ENCODE measurements at regions not wholly inside any gene's neighbourhood (a gene's known extent, or its start where the extent isn't known, plus 50 kb on each side); places are given as distances from the start of the nearest gene placed in this dataset.
"Not testable (repeated sequence)": the region's sequence is repeated elsewhere in the genome, so short reads cannot be mapped to it uniquely, and the experiment has no call there.

DNA sequence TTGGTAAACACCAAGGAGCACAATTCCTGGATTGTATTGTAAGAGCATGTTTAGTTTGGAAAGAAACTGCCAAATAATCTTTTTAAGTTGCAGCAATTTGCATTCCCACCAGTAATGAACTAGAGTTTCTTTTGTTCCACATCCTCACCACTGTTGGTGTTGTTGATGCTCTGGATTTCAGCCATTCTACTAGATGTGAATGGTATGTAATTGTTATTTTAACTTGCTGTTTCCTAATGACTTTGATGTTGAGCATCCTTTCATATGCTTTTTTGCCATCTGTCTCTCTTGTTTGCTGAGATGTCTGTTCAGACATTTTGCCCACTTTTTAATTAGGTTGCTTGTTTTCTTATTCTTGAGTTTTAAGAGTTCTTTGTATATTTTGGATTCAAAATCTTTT, 1654.1 kb downstream of the GRIK2 start:
- no peak for DNase-seq (ENCODE audit: low spot score)

DNA sequence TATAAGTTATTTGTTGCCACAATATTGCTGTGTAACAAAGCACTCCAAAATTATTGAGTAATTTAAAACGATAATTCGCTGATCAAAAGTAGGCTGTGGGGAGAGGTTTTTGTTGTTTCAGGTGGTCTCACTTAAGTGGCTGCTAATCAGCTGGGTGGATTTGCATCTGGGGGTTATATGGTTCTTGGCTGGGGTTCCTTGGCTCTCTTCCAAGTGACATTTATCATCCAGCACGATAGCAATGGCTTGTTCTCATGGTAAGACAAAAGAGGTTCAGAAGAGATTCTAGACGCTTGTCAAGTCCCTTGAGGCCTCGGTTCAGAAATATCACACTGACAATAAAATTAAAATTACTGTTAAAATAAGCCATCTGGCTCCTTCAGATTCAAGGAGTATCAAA, 1648.8 kb downstream of the GRIK2 start:
- DNase-seq (ENCODE audit: low spot score): no peak

DNA sequence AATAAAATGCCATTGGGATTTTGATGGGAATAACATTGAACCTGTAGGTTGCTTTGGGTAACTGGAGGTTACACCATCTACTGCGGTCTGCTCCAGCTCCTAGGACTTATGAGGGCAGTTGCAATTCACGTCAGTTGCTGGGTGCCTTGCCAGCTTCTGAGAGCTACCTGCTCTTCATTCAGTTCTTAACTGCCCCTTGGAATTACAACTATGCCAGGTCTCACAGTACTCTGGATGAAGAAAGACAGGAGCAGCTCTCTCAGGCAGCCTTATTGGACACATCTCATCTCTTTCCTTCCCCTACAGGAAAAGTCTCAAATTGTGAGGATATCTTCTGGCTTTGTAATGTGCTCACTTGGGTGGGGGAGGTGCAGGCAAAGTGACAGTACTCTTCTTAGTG, 1643.3 kb downstream of the GRIK2 start:
- DNase-seq (ENCODE audit: low spot score): no peak

DNA sequence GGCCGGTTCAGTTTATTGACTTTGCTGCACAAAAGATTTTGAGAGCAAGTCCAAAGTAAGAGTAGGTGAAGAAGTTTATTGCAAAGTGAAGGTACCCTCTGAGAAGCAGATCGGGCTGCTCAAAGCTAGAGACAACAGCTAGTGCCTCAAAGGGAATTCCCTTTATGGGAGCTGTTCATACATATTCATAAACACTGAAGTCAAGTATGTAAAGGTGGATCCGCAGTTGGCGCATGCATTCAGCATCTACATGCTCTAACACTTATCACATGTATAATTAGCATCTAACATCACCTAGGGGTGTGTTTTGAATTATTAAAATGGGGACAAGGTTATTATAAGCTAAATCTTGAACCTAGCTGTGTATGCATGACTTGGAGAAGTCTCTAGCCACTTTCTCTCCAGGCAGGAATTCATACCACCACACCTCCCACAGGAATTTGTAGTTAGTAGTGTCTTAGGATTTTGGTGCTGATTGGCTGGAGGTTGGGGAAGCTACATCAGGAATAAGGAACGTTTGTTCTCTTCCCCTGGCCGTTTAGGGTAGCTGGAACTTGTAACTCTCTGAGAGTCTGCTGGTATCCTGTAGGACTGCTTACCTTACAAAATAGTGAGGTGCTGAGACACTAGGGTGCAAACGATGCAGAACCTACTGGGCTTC, 1633.9 kb downstream of the GRIK2 start:
- no peak for DNase-seq (ENCODE audit: low spot score)

DNA sequence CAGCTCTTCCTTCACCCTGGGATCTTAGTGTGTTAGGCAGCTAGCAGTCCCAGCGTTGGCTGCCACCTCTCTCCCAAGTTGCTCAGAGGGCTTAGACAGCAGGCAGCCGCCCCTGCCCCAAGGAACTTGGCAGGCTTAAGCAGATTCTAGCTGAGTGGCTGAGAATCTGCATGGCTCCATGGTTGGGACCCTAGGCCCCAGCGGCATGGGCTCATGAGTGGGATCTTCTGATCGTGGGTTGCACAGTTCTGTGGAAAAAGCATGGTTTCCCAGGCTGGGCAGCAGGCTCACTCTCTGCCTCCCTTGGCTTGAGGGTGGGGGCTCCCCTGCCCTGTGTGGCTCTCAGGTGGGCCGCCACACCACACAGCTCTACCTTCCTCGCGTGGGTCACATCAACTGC, 1624.9 kb downstream of the GRIK2 start:
- no peak for DNase-seq (ENCODE audit: low spot score)

DNA sequence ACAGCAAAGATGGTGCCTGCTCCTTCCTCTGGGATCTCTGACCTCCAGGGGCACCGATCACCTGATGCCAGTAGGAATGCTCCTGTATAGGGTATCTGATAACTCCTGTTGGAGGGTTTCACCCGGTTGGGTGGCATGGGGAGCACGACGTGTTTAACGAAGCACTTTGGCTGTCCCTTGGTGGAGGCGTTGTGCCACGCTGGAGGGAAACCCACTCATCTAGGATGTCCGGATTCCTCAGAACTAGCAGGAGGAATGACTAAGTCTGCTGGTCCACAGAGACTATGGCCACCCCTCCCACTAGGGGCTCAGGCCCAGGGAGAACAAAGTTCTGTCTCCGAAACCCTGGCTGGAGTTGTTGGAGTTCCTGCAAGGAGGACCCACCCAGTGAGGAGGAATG, 1624.4 kb downstream of the GRIK2 start:
- no peak for DNase-seq (ENCODE audit: low spot score)

DNA sequence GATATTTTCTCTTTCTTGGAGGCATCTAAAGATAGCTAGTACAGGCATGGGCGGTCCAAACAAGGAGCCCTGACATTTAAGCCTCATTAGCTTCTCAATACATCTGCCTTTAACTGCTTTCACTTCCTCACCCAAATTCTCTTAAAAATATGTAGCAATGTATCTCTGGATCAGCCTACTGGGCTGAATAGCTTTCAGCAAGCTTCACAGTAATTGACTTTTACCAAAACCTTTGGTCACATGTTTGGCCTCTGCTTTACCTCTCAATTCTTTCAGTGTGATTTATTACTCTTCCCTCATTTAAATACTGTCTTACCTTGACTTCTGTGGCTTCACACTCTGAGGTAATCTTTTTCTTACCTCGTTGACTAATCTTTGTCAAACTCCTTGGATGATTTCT, 1618.1 kb downstream of the GRIK2 start:
- no peak for DNase-seq (ENCODE audit: low spot score)

DNA sequence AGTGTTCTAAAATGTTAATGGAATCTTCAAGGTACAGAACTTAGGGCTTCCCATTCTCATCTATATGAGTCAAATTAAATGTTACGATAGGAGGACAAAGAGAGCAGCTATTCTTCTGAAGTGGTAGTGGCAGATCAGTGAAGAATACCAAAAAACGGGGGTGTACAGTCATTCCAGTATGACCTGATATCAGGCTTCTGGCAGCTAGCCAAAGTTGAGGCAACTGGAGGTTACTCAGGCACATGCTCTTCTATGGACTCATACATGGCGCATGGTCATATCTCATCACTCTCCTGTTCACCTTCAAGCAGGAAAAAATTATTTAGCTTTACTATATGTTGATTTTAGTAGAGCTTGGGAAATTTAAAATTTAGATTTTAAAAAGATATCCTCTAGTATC, 1608.8 kb downstream of the GRIK2 start:
- DNase-seq (ENCODE audit: low spot score): no peak

DNA sequence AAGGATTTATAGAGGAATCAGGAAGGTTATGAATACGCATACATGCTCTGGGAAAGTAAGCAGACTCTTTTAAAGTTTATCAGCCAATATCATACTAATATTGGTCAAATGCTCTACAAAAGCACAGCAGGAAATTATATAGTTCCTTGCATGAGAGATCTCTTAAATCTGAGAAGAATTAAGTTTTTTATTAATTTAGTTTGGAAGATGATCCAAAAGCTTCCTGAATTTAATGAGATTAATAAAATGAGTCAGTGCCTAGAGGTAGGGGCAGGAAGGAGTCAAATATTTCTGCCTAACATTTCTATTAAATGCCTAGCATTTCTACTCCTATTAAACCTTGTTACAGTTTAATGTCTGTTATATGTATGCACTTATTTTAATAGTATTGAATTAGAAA, 1608.2 kb downstream of the GRIK2 start:
- no peak for DNase-seq (ENCODE audit: low spot score)

DNA sequence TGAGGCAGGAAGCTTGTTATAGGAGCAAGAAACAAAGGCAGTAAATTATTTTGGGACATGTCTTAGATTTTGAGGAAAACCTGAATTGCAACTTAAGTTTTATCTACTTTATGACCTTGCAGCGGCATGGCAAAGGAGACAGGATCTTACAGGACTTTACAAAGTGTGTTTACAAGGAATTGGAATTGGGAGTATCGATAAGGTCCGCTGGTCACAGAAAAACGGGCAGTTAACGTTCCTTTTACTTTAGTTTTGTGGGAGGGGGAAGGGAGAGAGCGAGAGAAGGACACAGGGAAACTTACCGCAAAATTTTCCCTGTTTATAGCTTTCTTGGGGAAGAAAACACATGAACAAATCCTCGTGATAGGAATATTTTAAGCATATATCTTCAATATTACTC, 1607.2 kb downstream of the GRIK2 start:
- no peak for DNase-seq (ENCODE audit: low spot score)

DNA sequence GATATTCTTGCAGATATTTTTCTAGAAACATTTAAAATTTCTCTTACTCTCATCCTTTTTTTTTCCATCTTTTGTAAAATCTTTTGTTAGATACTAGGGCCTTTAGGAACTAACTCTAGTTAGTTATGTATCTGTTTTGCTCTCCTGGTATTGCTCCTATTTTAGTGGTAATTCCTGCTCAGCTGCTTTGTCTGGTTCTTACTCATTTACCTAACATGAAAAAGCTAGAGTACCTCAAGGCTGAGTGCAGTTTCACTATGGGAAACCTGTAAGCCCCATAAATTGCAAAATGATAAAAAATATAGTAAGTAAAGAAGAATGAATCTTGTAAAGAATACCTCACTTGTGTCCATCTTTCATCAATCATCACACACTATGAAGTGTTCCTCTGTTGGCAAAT, 1602.0 kb downstream of the GRIK2 start:
- DNase-seq (ENCODE audit: low spot score): no peak

DNA sequence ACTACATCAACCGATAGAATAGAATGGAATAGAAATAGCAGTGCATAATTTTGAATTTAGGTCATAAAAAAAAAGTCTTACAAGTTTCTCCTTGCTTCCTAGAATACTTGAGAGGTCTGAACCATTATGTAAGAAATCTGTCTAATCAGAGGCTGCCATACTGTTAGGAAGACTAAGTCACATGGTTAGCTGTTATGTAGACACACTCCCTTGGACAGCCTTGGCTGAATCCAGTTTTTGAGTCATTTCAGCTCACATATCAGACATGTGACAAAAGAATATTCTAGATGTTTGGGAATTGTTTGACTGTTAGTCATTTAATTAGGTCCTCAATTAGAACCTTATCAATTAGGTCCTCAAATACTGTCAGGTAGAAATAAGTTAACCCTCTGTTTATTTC, 1601.4 kb downstream of the GRIK2 start:
- DNase-seq (ENCODE audit: low spot score): no peak

DNA sequence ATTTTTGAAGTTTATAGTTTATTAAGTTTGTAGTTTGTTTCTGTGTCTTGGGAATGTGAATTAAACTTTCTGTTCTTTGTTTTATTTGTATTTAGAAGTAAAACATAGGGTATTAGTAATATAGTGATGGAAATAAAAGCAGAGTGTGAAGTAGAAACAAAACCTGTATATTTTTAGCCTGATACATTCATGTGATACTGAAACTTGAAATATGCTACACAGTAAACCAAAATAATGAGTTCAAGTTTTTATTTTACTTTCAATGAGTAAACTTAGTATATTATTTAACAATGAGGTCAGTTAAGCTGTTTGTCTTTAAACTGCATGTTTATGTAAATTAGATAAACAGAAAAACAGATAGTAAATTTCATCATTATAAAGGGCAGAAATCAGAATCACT, 1592.6 kb downstream of the GRIK2 start:
- no peak for DNase-seq (ENCODE audit: low spot score)

DNA sequence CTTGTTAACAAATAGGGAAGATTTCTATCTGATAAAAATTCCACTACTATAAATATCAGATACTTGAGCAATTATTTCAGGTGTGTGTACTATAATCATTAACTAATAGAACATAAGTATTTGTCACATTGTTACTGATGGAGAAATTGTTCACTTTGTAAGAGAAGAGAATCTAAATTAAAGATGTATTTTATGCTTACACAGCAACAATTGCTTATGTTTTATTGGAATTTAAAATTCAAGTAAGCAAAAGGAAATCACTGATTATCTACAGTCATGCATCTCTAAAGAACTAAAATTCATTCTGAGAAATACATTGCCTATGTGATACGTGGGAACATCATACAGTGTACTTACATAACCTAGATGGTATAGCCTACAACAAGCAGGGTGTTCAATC, 1590.8 kb downstream of the GRIK2 start:
- no peak for DNase-seq (ENCODE audit: low spot score)

DNA sequence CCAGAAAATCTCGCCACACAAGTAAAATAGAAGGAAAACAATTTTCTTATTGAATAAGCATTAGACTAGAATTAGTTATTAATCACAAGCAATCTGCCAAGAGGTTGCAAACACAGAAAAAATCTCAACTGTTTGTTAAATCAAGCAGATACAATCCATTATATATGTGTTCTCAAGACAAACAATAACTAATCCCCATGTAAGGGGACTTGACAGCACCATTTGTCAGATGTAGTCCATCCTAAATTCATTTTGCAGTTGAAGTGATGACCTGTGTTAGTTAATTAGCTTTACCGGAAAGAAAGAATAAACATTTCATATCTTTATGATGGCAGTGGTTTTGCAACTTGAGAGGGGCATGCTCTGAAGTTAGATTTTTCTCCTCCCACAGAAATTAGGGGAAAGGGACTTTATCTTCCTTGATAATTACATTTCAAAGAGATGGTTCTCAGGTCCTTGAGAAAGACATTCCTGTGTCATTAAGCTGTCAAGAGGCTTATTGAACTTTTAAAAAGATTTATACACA, 1588.0 kb downstream of the GRIK2 start:
- DNase-seq (ENCODE audit: low spot score): no peak

DNA sequence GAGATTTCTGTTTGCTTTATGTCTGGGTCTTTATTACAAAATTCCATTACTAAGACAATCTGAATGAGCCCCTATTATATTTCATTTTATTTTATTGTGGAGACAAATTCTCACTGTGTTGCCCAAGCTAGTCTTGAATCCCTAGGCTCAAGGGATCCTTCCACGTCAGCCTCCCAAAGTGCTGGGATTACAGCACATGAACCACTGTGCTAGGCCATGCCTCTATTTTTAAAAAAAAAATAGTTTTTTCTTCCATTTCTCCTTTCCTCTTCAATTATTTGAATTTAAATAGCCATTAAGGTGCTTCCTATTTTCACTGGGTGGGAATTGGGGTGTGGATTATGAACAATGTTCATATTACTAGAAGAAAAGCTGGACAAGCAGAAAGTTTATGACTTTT, 1587.4 kb downstream of the GRIK2 start:
- DNase-seq (ENCODE audit: low spot score): no peak

DNA sequence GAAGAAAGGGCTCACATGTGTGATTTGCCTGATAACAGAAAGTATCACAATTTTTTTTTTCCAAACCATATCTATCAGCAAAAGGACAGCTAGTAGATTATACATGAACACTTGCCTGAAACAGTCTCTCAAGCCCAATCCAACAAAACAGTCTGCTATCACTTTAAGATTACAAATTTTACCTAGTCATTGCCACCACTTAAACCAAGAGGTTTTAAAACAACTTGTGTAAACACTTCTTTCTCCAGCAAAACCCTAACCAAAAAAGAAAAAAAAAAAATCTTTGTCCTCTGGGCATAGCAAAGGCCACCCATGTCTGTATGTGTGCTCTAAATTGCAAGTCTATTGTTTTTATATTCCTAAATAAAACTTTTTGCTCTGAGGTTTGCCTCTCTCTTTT, 1568.4 kb downstream of the GRIK2 start:
- DNase-seq (ENCODE audit: low spot score): no peak

DNA sequence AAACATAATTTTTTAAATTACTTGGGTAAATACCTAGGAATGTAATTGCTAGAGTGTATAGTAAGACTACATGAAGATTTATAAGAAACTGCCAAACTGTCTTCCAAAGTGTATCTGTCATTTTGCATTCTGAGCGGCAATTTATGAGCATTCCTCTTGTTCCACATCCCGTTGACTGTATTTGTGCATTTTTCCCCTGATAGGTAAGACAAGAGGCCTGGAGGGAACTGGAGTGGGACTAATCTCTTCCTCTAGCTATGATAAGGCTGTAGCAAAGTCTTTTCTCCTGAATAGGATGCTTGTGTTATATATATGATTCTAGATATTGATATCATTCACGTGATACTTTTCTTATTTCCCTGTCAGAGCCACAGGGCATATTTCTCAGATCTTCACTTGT, 1557.5 kb downstream of the GRIK2 start:
- DNase-seq (ENCODE audit: low spot score): no peak

DNA sequence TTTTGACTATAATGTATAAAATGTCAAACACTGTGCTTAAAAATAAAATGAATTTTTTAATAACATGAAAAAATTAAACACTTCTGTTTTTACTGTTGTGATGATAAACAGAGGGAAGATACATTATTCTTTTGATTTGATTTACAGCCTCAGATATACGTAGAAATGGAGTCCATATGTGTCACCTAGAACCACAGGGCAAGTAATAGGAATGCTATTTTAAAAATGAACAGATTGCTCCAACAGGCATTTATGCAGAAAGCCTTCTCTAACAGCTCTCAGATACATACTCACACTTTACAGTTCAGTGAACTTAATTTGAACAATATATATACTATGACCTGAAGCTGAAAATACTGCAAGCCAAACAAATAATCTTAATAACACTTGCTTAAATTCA, 1551.0 kb downstream of the GRIK2 start:
- no peak for DNase-seq (ENCODE audit: low spot score)

DNA sequence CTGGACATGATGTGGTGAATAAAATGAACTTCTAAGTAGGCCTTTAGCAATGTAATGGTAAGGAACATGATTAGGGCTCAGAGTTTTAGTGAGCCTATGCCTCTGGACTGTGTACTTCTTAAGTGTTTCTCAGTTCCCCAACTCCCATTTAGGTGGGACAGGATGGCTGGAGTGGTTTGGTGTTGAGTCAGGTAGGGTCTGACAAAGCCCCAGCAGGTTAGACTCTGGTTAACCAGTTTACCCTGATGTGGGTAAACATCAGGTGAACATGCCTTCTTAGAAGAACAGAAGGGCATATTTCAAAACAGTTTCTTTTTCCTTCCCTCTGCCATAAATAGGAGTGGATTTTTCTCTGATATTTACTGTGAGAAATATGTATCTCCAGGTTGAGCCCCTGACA, 1548.7 kb downstream of the GRIK2 start:
- DNase-seq (ENCODE audit: low spot score): no peak

DNA sequence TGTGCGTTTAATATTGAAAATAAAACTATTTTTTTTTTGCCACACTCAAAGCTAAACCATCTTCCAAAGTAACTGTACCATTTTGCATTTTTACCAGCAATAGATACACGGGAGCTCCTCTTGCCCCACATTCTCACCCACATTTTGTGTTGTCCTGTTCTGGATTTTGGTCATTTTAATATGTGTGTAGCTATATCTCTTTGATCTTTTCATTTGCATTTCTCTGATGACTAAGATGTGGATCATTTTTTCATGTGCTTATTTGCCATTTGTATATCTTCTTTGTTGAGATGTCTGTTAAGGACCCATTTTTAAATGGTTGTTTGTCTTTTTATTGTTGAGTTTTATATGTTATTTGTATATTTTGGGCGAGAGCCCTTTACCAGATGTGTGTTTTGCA, 1543.5 kb downstream of the GRIK2 start:
- DNase-seq (ENCODE audit: low spot score): no peak

DNA sequence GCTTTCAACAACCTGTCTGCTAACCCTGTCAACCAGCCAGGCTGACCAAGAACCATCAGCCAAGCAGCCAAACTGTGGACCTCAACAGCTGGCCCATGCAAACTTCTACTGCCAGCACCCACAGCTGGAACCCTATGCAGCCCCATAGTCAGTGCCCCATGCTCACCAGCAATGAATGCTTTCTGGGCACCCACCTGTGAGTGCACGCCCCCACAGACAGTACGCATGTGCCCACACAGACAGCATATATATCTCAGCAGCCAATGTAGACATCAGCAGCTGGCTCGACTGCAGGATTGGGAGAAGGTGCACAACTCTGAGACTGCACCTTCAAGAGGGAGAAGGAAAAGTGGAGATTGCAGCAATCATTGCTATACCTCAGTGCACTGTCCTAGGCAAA, 1534.6 kb downstream of the GRIK2 start:
- DNase-seq (ENCODE audit: low spot score): no peak

DNA sequence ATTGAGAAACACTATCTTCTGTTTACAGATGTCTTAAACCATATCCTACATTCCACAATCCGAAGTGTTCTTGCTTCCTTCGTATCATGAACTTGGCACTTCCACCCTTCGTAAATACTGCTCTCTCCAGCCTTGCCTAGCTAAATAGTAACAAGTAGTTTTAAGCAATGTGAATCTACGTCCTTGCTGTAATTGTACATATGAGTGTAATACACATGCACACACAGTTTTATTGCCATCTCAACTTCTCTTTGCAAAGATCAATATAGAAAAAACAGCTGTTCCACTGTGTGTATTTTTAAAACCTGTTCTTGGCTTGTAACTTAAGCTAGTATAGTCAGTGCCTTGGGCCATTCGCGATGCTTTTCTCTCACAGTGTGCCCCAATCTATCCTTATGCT, 1524.7 kb downstream of the GRIK2 start:
- no peak for DNase-seq (ENCODE audit: low spot score)

DNA sequence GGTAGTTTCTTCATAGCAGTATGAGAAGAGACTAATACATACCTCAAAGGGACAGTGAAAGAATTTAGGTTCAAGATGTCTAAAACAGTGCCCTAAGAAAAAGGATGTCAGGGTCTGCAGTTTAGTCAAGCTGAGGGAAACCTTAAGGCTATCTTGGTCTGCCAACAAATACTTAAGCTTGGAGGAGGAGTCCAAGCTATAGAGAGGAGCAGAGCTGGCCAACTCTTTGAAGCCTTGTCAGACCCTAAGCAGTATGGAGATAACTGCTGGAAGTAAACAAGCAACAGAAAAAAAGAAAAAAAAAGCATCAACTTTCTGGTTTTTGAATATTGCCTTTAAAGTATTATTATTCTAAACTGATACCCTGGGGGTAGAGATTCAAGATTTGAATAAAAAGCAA, 1518.1 kb downstream of the GRIK2 start:
- no peak for DNase-seq (ENCODE audit: low spot score)

DNA sequence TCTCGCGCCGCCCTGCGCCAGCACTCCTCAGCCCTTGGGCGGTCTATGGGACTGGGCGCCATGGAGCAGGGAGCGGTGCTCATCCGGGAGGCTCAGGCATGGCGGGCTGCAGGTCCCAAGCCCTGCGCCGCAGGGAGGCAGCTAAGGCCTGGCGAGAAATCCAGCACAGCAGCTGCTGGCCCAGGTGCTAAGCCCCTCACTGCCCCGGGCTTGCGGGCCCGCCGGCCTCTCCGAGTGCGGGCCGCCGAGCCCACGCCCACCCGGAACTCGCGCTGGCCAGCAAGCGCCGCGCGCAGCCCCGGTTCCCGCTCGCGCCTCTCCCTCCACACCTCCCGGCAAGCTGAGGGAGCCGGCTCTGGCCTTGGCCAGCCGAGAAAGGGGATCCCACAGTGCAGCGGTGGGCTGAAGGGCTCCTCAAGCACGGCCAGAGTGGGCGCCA, 1517.2 kb downstream of the GRIK2 start:
- DNase-seq (ENCODE audit: low spot score): not testable (repeated sequence)

All from kidney capillary endothelial cell (primary cell).